OCI-LY1 (cell line): ENCODE measurements at regions not wholly inside any gene's neighbourhood (a gene's known extent, or its start where the extent isn't known, plus 50 kb on each side); places are given as distances from the start of the nearest gene placed in this dataset.

Experiments
- CTCF ChIP-seq: fragments of 200-600 bp; sonication (generic), shearing (Covaris generic); IDR thresholded peaks from 2 replicates; pipeline ENCODE4 v1.5.1; 2017; ENCODE audit warnings: mild to moderate bottlenecking, antibody characterized with exemption, low read length, moderate library complexity, mixed read lengths
- EZH2 ChIP-seq: fragments of 200-600 bp; sonication (generic), shearing (Covaris generic); IDR thresholded peaks from 2 replicates; pipeline ENCODE4 v1.8.0; 2017; ENCODE audit warnings: borderline replicate concordance, mixed run types, mild to moderate bottlenecking, antibody characterized with exemption, low read length, moderate library complexity, mixed read lengths

- TF ChIP-seq EZH2, result no peak
- no peak for TF ChIP-seq CTCF
These were observed 130.1 kb upstream of the STAC start for GRCh38 chr3:36250191-36250590.
